ENCODE measurements at regions not wholly inside any gene's neighbourhood (a gene's known extent, or its start where the extent isn't known, plus 50 kb on each side); places are given as distances from the start of the nearest gene placed in this dataset.

DNA sequence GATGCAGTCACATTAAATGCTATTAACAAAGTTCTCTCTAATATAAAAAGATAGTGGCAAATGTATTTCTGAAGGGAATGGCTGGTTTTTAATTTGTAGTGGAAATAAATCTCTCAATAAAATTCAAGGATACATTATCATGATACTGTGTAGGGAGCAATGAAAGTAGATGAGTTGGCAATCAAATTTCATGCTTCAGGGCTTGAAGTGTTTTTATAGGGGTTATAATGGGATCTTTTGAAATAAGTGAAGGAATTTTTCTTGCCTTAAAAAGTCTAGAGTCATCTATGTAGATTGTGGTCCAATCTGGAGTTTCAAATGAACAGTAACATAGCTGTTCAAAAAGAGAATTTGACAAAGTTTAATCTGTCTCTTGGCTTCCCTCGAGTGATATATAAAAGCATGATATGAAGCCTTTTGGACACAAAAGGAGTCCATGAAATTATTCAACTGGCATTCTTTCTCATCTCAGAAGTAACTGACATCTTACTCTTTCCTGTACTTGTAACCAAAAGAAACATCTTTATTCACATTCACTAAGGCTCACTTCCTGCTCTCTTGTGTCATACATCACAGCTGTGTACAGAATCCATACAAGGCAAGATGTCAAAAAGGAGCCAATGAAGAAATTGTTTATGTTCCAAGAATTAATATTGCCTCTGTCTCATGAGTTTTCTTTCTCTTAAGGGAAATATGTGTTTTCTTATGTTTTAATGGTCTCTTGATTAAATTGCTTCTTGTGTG is 591.0 kb upstream of the GJE1 start:
- TF ChIP-seq POLR2A (IDR thresholded peaks at IDR 0.05; ENCODE audit: extremely low read depth, insufficient read length), result no peak
- TF ChIP-seq, protein P1, sequence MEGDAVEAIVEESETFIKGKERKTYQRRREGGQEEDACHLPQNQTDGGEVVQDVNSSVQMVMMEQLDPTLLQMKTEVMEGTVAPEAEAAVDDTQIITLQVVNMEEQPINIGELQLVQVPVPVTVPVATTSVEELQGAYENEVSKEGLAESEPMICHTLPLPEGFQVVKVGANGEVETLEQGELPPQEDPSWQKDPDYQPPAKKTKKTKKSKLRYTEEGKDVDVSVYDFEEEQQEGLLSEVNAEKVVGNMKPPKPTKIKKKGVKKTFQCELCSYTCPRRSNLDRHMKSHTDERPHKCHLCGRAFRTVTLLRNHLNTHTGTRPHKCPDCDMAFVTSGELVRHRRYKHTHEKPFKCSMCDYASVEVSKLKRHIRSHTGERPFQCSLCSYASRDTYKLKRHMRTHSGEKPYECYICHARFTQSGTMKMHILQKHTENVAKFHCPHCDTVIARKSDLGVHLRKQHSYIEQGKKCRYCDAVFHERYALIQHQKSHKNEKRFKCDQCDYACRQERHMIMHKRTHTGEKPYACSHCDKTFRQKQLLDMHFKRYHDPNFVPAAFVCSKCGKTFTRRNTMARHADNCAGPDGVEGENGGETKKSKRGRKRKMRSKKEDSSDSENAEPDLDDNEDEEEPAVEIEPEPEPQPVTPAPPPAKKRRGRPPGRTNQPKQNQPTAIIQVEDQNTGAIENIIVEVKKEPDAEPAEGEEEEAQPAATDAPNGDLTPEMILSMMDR (IDR thresholded peaks at IDR 0.05; ENCODE audit: low read depth, low read length), result no peak
